PC-3 (cell line): ENCODE measurements at regions not wholly inside any gene's neighbourhood (a gene's known extent, or its start where the extent isn't known, plus 50 kb on each side); places are given as distances from the start of the nearest gene placed in this dataset.
"Not testable (repeated sequence)": the region's sequence is repeated elsewhere in the genome, so short reads cannot be mapped to it uniquely, and the experiment has no call there.

ENCODE experiments used
- ATAC-seq: fragments of 200-7000 bp; cut with Tn5 transposase; 2 replicates; pipeline ENCODE4 v1.9.1; 2020; ENCODE audit warnings: mild to moderate bottlenecking, moderate library complexity
- BruUV-seq: library from RNA; stranded (reverse); fragments of 400-500 nt; replicated peaks from 2 replicates; lab custom pipeline; 2021; lab: Mats Ljungman, UMichigan
- CTCF ChIA-PET: fragments of 300-600 bp; sonication (Branson Sonifier 250); formaldehyde crosslinking; loops from one replicate; lab custom pipeline; 2022; ENCODE audit warnings: antibody characterized with exemption; lab: Charles Lee
- POLR2A ChIA-PET: fragments of 300-600 bp; sonication (Branson Sonifier 250); formaldehyde crosslinking; loops from one replicate; lab custom pipeline; 2022; ENCODE audit warnings: antibody characterized with exemption; ENCODE audit not compliant: unreplicated experiment; lab: Charles Lee
- DNase-seq: peaks from one replicate; pipeline ENCODE4 v3.0.0-alpha.2; 2015
- H2AFZ ChIP-seq: fragments of 300-600 bp; sonication (generic); 2 replicates; pipeline ENCODE4 v1.6.0; 2016; ENCODE audit warnings: antibody characterized with exemption, low read length
- H3F3A ChIP-seq: fragments of 300-600 bp; sonication (generic); one replicate; pipeline ENCODE4 v1.6.0; 2017; ENCODE audit warnings: antibody characterized with exemption, low read length, control low read depth, mild to moderate bottlenecking; ENCODE audit not compliant: unreplicated experiment
- H3K27ac ChIP-seq: fragments of 300-600 bp; sonication (generic); 2 replicates; pipeline ENCODE4 v1.5.1; 2016; ENCODE audit warnings: mild to moderate bottlenecking, low read length
- H3K27me3 ChIP-seq: fragments of 300-600 bp; sonication (generic); 2 replicates; pipeline ENCODE4 v1.6.1; 2016; ENCODE audit warnings: low read length, mixed read lengths
- H3K36me3 ChIP-seq: fragments of 300-600 bp; sonication (generic); 2 replicates; pipeline ENCODE4 v1.6.1; 2016; ENCODE audit warnings: low read depth, mixed run types, low read length, mixed read lengths
- H3K4me1 ChIP-seq: fragments of 300-600 bp; sonication (generic); 2 replicates; pipeline ENCODE4 v1.5.1; 2016; ENCODE audit warnings: low read length; ENCODE audit not compliant: insufficient read depth
- H3K4me2 ChIP-seq: fragments of 300-600 bp; sonication (generic); 2 replicates; pipeline ENCODE4 v1.6.0; 2016; ENCODE audit warnings: low read length
- H3K4me3 ChIP-seq: fragments of 300-600 bp; sonication (generic); 2 replicates; pipeline ENCODE4 v1.5.1; 2016; ENCODE audit warnings: mild to moderate bottlenecking, low read length, mixed read lengths
- H3K79me2 ChIP-seq: fragments of 300-600 bp; sonication (generic); 2 replicates; pipeline ENCODE4 v1.6.1; 2017; ENCODE audit warnings: low read length, mixed read lengths
- H3K9ac ChIP-seq: fragments of 300-600 bp; sonication (generic); 2 replicates; pipeline ENCODE4 v1.6.0; 2016; ENCODE audit warnings: mild to moderate bottlenecking, low read length
- H3K9me2 ChIP-seq: fragments of 300-600 bp; sonication (generic); replicated peaks from 2 replicates; pipeline ENCODE4 v1.6.1; 2016; ENCODE audit warnings: mixed run types, low read length, mixed read lengths
- H3K9me3 ChIP-seq: fragments of 300-600 bp; sonication (generic); 2 replicates; pipeline ENCODE4 v1.6.1; 2016; ENCODE audit warnings: low read length, mixed read lengths
- H4K20me1 ChIP-seq: fragments of 300-600 bp; sonication (generic); 2 replicates; pipeline ENCODE4 v1.6.1; 2016; ENCODE audit warnings: low read length, mixed read lengths
- CTCF ChIP-seq: fragments of 300-600 bp; sonication (generic); conservative IDR thresholded peaks from 2 replicates; pipeline ENCODE4 v1.5.1; 2017; ENCODE audit warnings: antibody characterized with exemption, low read depth, mild to moderate bottlenecking, low read length
- EZH2 ChIP-seq: fragments of 300-600 bp; sonication (generic); IDR thresholded peaks from one replicate; pipeline ENCODE4 v1.6.1; 2017; ENCODE audit warnings: antibody characterized with exemption, mild to moderate bottlenecking, low read length; ENCODE audit not compliant: unreplicated experiment
- EZH2phosphoT487 ChIP-seq: fragments of 300-600 bp; sonication (generic); IDR thresholded peaks from 2 replicates; pipeline ENCODE4 v1.6.1; 2018; ENCODE audit warnings: mild to moderate bottlenecking, antibody characterized with exemption, low read length, borderline replicate concordance
- intact Hi-C: fragments of 100-400 bp; cut with micrococcal nuclease; formaldehyde crosslinking; loops from 2 replicates; pipeline ENCODE4 v1.9.0; 2023

- H3K27ac ChIP-seq, H3K36me3 ChIP-seq, H3K4me2 ChIP-seq, H3K9ac ChIP-seq, CTCF ChIA-PET, H4K20me1 ChIP-seq, H3K9me3 ChIP-seq, H3K4me1 ChIP-seq, H3K4me3 ChIP-seq, DNase-seq, H3K27me3 ChIP-seq, intact Hi-C loops, H2AFZ ChIP-seq, ATAC-seq, POLR2A ChIA-PET, H3K9me2 ChIP-seq, H3F3A ChIP-seq, H3K79me2 ChIP-seq, BruUV-seq: not testable (repeated sequence)
Observed at GRCh38 chr6:11401954-11402353, 135.6 kb upstream of the TMEM170B start.

GRCh38 chr6:11398451-11399326, 138.9 kb upstream of the TMEM170B start:
- POLR2A ChIA-PET = no interaction called here
- no TSS peak for BruUV-seq
- TF ChIP-seq EZH2phosphoT487 (no peak), CTCF (no peak), EZH2 (no peak)
- Histone ChIP-seq H3F3A (no peaks in the 10 kb centered on the region), H3K4me1 (peaks cover 6% of the 10 kb centered on the region), H3K4me2 (no peak overlapping the region), H3K27me3 (no peaks in the 10 kb centered on the region), H3K4me3 (no peak overlapping the region), H2AFZ (no peak overlapping the region), H3K9me2 (no peaks in the 10 kb centered on the region; the same call in 1 of the 2 replicates), H3K9ac (no peak overlapping the region), H3K36me3 (no peaks in the 10 kb centered on the region), H3K27ac (no peak overlapping the region), H3K9me3 (no peaks in the 10 kb centered on the region), H4K20me1 (no peaks in the 10 kb centered on the region), H3K79me2 (no peaks in the 10 kb centered on the region)
- no peak for DNase-seq
- CTCF ChIA-PET = no interaction called here
- intact Hi-C loops = no loop called here
- no peak for ATAC-seq

GRCh38 chr6:11397622-11398450, 139.7 kb upstream of the TMEM170B start:
- DNase-seq (no peak), ATAC-seq (no peak)
- no peaks in the 10 kb centered on the region for H3K9me3 ChIP-seq
- intact Hi-C loops = no loop called here
- CTCF ChIA-PET = no interaction called here
- no peak overlapping the region for H3K9ac ChIP-seq
- no peaks in the 10 kb centered on the region for H4K20me1 ChIP-seq
- no peaks in the 10 kb centered on the region for H3K27me3 ChIP-seq
- H2AFZ ChIP-seq = no peak overlapping the region
- no peak overlapping the region for H3K4me3 ChIP-seq
- peaks cover 9% of the 10 kb centered on the region for H3K4me1 ChIP-seq
- no peaks in the 10 kb centered on the region for H3F3A ChIP-seq
- no TSS peak for BruUV-seq
- no peaks in the 10 kb centered on the region; the same call in 1 of the 2 replicates for H3K9me2 ChIP-seq
- H3K36me3 ChIP-seq = no peaks in the 10 kb centered on the region
- H3K4me2 ChIP-seq = no peak overlapping the region
- POLR2A ChIA-PET = no interaction called here
- no peaks in the 10 kb centered on the region for H3K79me2 ChIP-seq
- H3K27ac ChIP-seq = no peak overlapping the region
- TF ChIP-seq EZH2phosphoT487 (no peak), CTCF (no peak), EZH2 (no peak)
